AG04449 (cell line): ENCODE measurements at regions not wholly inside any gene's neighbourhood (a gene's known extent, or its start where the extent isn't known, plus 50 kb on each side); places are given as distances from the start of the nearest gene placed in this dataset.
"Not testable (repeated sequence)": the region's sequence is repeated elsewhere in the genome, so short reads cannot be mapped to it uniquely, and the experiment has no call there.

ENCODE experiments used
- CTCF ChIA-PET: fragments of 350-600 bp; formaldehyde crosslinking; extraction: SDS; loops from one replicate; lab custom pipeline; 2021; ENCODE audit warnings: antibody characterized with exemption; lab: Yijun Ruan, JAX
- POLR2A ChIA-PET: fragments of 400-600, 350-600 bp; formaldehyde crosslinking; extraction: SDS; loops from one replicate; lab custom pipeline; 2020; ENCODE audit warnings: antibody characterized with exemption, inconsistent platforms; lab: Yijun Ruan, JAX
- DNase-seq: peaks from one replicate; pipeline ENCODE4 v3.0.0-alpha.2; 2010; ENCODE audit warnings: low read depth, low spot score
- H3K4me3 ChIP-seq: 2 replicates; pipeline ENCODE4 v1.5.1; 2011; ENCODE audit warnings: low read depth, mild to moderate bottlenecking, control low read depth, low read length
- TF ChIP-seq, protein P1 (sequence below): IDR thresholded peaks from one replicate; pipeline ENCODE4 v1.5.1; 2011; ENCODE audit warnings: mild to moderate bottlenecking, moderate library complexity, low read length, control low read depth, inconsistent platforms; ENCODE audit not compliant: insufficient read depth; ENCODE audit errors: missing control alignments

DNA sequence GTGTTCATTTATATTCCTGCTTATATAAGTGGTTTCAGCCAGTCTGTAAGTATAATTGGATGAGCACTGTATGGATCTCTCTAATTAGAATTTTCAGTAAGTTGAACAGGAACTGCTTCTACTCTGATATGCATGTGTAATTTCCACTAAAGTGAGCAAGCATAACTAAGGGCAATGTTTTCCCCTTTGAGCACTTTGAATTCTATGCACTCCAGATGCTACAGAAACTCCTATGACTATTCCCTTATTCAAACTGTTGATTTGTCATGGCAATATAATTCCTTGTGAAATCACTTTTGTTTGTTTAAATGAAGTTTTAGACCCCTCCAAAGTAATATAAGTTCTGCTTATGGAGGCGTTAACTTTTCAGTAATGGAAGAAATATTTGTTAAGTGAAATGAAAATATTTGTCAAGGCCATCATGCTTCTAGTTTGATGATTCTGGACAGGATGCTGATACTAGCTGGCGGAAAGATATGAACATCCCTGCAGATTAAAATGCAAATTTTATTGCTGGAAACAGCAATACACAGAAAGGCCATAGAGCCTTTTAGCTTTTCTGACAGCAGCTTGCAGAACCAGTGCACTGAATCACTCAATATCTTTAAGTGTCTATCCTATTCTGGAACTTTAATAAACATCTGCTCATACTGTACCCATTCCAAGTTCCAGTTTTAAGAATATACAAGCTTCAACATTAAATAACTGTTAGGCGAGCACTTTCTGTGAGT, 1460.8 kb downstream of the RAPGEF2 start:
- DNase-seq: no peak
- no peak overlapping the region for H3K4me3 ChIP-seq
- CTCF ChIA-PET: no interaction called here
- TF ChIP-seq, protein P1, sequence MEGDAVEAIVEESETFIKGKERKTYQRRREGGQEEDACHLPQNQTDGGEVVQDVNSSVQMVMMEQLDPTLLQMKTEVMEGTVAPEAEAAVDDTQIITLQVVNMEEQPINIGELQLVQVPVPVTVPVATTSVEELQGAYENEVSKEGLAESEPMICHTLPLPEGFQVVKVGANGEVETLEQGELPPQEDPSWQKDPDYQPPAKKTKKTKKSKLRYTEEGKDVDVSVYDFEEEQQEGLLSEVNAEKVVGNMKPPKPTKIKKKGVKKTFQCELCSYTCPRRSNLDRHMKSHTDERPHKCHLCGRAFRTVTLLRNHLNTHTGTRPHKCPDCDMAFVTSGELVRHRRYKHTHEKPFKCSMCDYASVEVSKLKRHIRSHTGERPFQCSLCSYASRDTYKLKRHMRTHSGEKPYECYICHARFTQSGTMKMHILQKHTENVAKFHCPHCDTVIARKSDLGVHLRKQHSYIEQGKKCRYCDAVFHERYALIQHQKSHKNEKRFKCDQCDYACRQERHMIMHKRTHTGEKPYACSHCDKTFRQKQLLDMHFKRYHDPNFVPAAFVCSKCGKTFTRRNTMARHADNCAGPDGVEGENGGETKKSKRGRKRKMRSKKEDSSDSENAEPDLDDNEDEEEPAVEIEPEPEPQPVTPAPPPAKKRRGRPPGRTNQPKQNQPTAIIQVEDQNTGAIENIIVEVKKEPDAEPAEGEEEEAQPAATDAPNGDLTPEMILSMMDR: no peak
- POLR2A ChIA-PET: no interaction called here

DNA sequence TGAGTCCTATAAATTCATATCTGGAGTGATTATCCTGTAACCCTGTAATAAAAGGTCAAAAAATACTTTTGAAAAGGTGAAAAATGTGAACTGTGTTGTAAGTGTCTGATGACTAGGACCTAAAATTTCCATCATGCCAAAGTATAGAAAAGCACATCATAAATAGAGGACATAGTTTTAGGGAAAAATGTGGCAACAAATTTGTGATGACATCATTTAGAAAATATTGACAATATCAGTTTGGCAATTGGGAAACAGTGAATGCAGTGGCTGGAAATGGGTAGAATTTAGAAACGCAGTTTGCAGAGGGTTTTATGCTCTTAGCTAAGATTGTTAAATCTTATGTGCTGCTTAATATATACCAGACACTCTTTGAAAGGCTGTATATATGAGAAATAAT, 1464.8 kb downstream of the RAPGEF2 start:
- H3K4me3 ChIP-seq: no peak overlapping the region
- POLR2A ChIA-PET: no interaction called here
- TF ChIP-seq, protein P1: no peak
- no peak for DNase-seq
- CTCF ChIA-PET: no interaction called here

DNA sequence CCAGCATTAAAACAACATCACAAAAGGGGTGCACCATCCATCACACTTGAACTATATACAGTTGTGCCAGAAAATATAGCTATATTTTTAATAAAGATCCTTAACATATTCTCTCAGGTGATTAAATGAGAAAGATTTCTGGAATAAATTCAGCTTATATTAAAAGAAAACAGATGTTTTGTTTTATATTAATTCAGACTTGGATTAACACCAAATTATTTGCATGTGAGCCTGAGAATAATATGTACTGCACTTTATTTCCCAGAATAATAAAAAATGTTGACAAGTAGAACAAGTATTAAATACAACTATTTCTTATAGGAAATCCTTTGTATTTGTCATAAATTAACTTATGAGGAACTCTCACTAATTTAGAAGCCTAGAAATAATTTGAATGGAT, 1467.4 kb downstream of the RAPGEF2 start:
- TF ChIP-seq, protein P1: no peak
- DNase-seq: no peak
- ChIA-PET POLR2A (no interaction called here), CTCF (no interaction called here)
- no peak overlapping the region for H3K4me3 ChIP-seq

DNA sequence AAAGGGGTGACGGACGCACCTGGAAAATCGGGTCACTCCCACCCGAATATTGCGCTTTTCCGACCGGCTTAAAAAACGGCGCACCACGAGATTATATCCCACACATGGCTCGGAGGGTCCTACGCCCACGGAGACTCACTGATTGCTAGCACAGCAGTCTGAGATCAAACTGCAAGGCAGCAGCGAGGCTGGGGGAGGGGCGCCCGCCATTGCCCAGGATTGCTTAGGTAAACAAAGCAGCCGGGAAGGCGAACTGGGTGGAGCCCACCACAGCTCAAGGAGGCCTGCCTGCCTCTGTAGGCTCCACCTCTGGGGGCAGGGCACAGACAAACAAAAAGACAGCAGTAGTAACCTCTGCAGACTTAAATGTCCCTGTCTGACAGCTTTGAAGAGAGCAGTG, 1471.4 kb downstream of the RAPGEF2 start:
- H3K4me3 ChIP-seq, CTCF ChIA-PET, DNase-seq, POLR2A ChIA-PET: not testable (repeated sequence)

DNA sequence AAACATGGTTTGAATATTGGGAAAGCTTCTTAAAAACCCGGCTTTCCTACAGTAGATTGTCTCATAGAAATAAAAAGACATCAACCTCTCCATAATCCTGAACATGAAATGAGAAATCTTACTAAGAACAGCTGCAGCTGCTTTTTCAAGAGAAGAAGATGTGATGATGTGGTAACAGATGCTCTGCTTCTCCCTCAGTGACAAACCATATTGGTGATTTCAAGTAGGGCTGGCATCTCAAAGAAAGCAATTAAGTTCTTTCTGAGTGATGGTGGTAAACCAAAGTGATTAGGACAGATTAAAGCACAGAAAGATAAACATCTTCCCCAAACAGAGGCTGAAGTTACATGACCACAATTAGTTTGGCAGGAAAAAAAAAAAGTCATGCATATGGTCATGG, 1477.7 kb downstream of the RAPGEF2 start:
- ChIA-PET CTCF (no interaction called here), POLR2A (no interaction called here)
- H3K4me3 ChIP-seq: no peak overlapping the region
- DNase-seq: no peak
- TF ChIP-seq, protein P1: no peak

DNA sequence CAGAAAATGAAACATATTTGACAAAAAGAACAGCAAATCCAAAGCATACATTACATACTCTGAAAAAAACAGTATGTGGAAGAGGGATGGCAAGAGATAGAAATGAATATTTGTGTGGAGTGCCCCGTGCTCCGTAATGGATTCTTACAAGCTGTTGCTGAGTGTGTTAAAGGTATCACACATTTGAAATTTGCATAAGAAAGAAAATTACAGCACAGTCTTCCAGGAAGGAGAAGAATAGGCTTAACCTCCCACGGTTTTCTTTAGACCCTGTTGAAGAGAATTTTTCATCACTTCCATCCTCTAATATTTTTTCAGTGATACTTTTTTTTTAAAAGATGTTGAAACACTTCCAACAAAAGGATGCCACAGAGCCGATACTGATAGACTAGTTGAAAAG, 1489.4 kb downstream of the RAPGEF2 start:
- ChIA-PET POLR2A (no interaction called here), CTCF (no interaction called here)
- DNase-seq: no peak
- TF ChIP-seq, protein P1: no peak
- H3K4me3 ChIP-seq: no peak overlapping the region

DNA sequence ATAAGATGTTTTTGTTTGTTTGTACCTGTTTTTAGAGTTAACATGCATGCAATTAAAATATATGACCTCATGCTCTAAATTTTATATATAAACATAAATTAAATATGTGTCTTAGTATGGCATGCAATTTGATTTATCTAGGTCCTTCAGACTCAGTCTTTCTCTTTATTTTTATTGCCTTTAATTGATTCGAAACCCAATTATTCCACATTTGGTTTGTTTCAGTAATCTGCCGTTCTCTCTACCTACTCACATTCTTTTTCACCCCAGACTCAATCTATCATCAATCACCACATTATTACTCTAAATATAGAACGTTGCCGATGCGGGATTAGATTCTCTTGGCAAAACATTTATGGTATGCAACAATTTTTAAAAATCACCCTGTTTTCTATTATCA, 1492.8 kb downstream of the RAPGEF2 start:
- ChIA-PET POLR2A (no interaction called here), CTCF (no interaction called here)
- no peak overlapping the region for H3K4me3 ChIP-seq
- TF ChIP-seq, protein P1: no peak
- DNase-seq: no peak
